GM12878 (cell line): ENCODE measurements at regions not wholly inside any gene's neighbourhood (a gene's known extent, or its start where the extent isn't known, plus 50 kb on each side); places are given as distances from the start of the nearest gene placed in this dataset.

Experiments used
- ATAC-seq: fragments of 200-7000 bp; cut with Tn5 transposase; 3 replicates; pipeline ENCODE4 v1.9.1; 2020; ENCODE audit warnings: mild to moderate bottlenecking, moderate library complexity
- BruUV-seq: library from RNA; stranded (reverse); fragments of 400-500 nt; replicated peaks from 2 replicates; lab custom pipeline; 2021; lab: Mats Ljungman, UMichigan
- CTCF ChIA-PET: fragments of 300-600 bp; sonication (Branson Sonifier 250); formaldehyde crosslinking; extraction: SDS; loops from one replicate; lab custom pipeline; 2021; ENCODE audit warnings: inconsistent platforms; lab: Yijun Ruan, JAX
- POLR2A ChIA-PET: fragments of 350-600 bp; formaldehyde crosslinking; extraction: SDS; loops from one replicate; lab custom pipeline; 2021; ENCODE audit warnings: inconsistent platforms; lab: Charles Lee
- RAD21 ChIA-PET: fragments of 300-600 bp; sonication (Branson Sonifier 250); formaldehyde crosslinking; loops from one replicate; lab custom pipeline; 2023; ENCODE audit warnings: antibody characterized with exemption; ENCODE audit not compliant: unreplicated experiment; lab: Charles Lee
- SMC1A ChIA-PET: fragments of 300-600 bp; sonication (Branson Sonifier 250); formaldehyde crosslinking; loops from one replicate; lab custom pipeline; 2023; ENCODE audit not compliant: unreplicated experiment, uncharacterized antibody; lab: Charles Lee
- DNase-seq: peaks from one replicate; pipeline ENCODE4 v3.0.0-alpha.2; 2011; ENCODE audit warnings: low read depth, low spot score
- FAIRE-seq: peaks from 3 replicates; lab custom pipeline; 2011; peaks lifted over from hg19 to GRCh38; lab: Jason Lieb, UNC
- H2AFZ ChIP-seq: 2 replicates; pipeline ENCODE4 v1.6.0; 2011; ENCODE audit warnings: low read depth, low read length, control low read depth; ENCODE audit not compliant: control insufficient read depth
- H3K27ac ChIP-seq: 2 replicates; pipeline ENCODE4 v1.5.1; 2011; ENCODE audit warnings: control low read depth; ENCODE audit not compliant: control insufficient read depth, insufficient read depth
- H3K27me3 ChIP-seq, 2 experiments: replicated peaks in 1 of 2; 2 replicates each; pipeline versions ENCODE4 v1.6.0 to v1.6.1; 2011; ENCODE audit warnings: low read length in 1 of 2; ENCODE audit not compliant: control insufficient read depth in 2 of 2, insufficient read depth in 2 of 2
- H3K36me3 ChIP-seq, 2 experiments: 2 replicates each; pipeline ENCODE4 v1.5.1; 2011; ENCODE audit warnings: low read length in 1 of 2; ENCODE audit not compliant: control insufficient read depth in 2 of 2, insufficient read depth in 2 of 2
- H3K4me1 ChIP-seq: 2 replicates; pipeline ENCODE4 v1.6.1; 2011; ENCODE audit warnings: mild to moderate bottlenecking, low read length, moderate library complexity, mixed read lengths; ENCODE audit not compliant: control insufficient read depth, insufficient read depth
- H3K4me2 ChIP-seq: 2 replicates; pipeline ENCODE4 v1.6.0; 2011; ENCODE audit warnings: control low read depth; ENCODE audit not compliant: control insufficient read depth, insufficient read depth
- H3K4me3 ChIP-seq: fragments of 200-600 bp; sonication (generic); 2 replicates; pipeline ENCODE4 v1.5.1; 2016
- H3K79me2 ChIP-seq: 2 replicates; pipeline ENCODE4 v1.6.0; 2011; ENCODE audit warnings: low read length; ENCODE audit not compliant: control insufficient read depth, insufficient read depth
- H3K9ac ChIP-seq: 2 replicates; pipeline ENCODE4 v1.8.0; 2011; ENCODE audit warnings: low read length, control low read depth, mixed read lengths; ENCODE audit not compliant: control insufficient read depth, insufficient read depth
- H3K9me3 ChIP-seq: replicated peaks from 3 replicates; pipeline ENCODE4 v1.5.1; 2011; ENCODE audit warnings: mild to moderate bottlenecking, low read length; ENCODE audit not compliant: control insufficient read depth, insufficient read depth
- H4K20me1 ChIP-seq: 2 replicates; pipeline ENCODE4 v1.6.0; 2011; ENCODE audit not compliant: control insufficient read depth, insufficient read depth
- CBFB ChIP-seq: IDR thresholded peaks from 2 replicates; pipeline ENCODE4 v1.6.1; 2016; ENCODE audit warnings: antibody characterized with exemption, low read depth
- GATAD2B ChIP-seq: fragments of 450-650 bp; conservative IDR thresholded peaks from 2 replicates; pipeline ENCODE4 v1.6.1; 2017; ENCODE audit warnings: low read depth, mild to moderate bottlenecking, moderate library complexity
- IRF4 ChIP-seq: IDR thresholded peaks from 2 replicates; pipeline ENCODE4 v1.6.1; 2011; ENCODE audit warnings: low read depth, low read length
- JUND ChIP-seq: IDR thresholded peaks from 2 replicates; pipeline ENCODE4 v1.6.1; 2012; ENCODE audit warnings: low read depth, mild to moderate bottlenecking, low read length, improper control_type of control experiment, moderate library complexity
- LARP7 ChIP-seq: fragments of 450-650 bp; IDR thresholded peaks from 2 replicates; pipeline ENCODE4 v1.6.1; 2017; ENCODE audit warnings: mild to moderate bottlenecking
- MEF2A ChIP-seq: IDR thresholded peaks from 2 replicates; pipeline ENCODE4 v1.6.1; 2011; ENCODE audit warnings: low read depth, mild to moderate bottlenecking, low read length, moderate library complexity; ENCODE audit not compliant: insufficient read depth
- MYB ChIP-seq: fragments of 150-350 bp; IDR thresholded peaks from 2 replicates; pipeline ENCODE4 v1.6.1; 2014; ENCODE audit warnings: mild to moderate bottlenecking, low read depth, low read length, borderline replicate concordance
- NFYB ChIP-seq: IDR thresholded peaks from 2 replicates; pipeline ENCODE4 v1.6.1; 2011; ENCODE audit warnings: low read depth, mild to moderate bottlenecking, low read length, improper control_type of control experiment, moderate library complexity; ENCODE audit not compliant: insufficient read depth
- NKRF ChIP-seq: fragments of 450-650 bp; conservative IDR thresholded peaks from 2 replicates; pipeline ENCODE4 v1.6.1; 2017; ENCODE audit warnings: mild to moderate bottlenecking, moderate library complexity
- NR2F1 ChIP-seq: fragments of 450-650 bp; conservative IDR thresholded peaks from 2 replicates; pipeline ENCODE4 v1.6.1; 2017; ENCODE audit warnings: mild to moderate bottlenecking
- RBBP5 ChIP-seq: fragments of 200-600 bp; sonication (generic); conservative IDR thresholded peaks from 2 replicates; pipeline ENCODE4 v1.6.1; 2016
- SUZ12 ChIP-seq: fragments of 200-600 bp; sonication (generic); IDR thresholded peaks from one replicate; pipeline ENCODE4 v1.6.1; 2018; ENCODE audit warnings: antibody characterized with exemption, mild to moderate bottlenecking; ENCODE audit not compliant: unreplicated experiment
- YY1 ChIP-seq: IDR thresholded peaks from 2 replicates; pipeline ENCODE4 v1.6.1; 2011; ENCODE audit warnings: low read depth, mild to moderate bottlenecking, low read length
- ZNF384 ChIP-seq: IDR thresholded peaks from 2 replicates; pipeline ENCODE4 v1.6.1; 2012; ENCODE audit warnings: low read depth, mild to moderate bottlenecking, low read length, improper control_type of control experiment, borderline replicate concordance
- WGBS: methylation state at CpG from one replicate; pipeline ENCODE4 v1.1.6; 2016; ENCODE audit warnings: low lambda C conversion rate; ENCODE audit not compliant: insufficient replicate concordance, insufficient coverage; ENCODE audit errors: missing lambda C conversion rate; 5-methylcytosine and 5-hydroxymethylcytosine counted together
- in situ Hi-C: fragments of 300-500 bp; cut with MboI; formaldehyde crosslinking; loops from 9 replicates; pipeline ENCODE4 v1.14.3; 2018; ENCODE audit warnings: mixed read lengths
- intact Hi-C: fragments of 100-400 bp; cut with micrococcal nuclease; formaldehyde crosslinking; loops from one replicate; pipeline ENCODE4 v1.14.2; 2022; ENCODE audit not compliant: unreplicated experiment
- TF ChIP-seq, protein P1 (sequence below): fragments of 450-650 bp; IDR thresholded peaks from 2 replicates; pipeline ENCODE4 v1.6.1; 2016; ENCODE audit warnings: mild to moderate bottlenecking

DNA sequence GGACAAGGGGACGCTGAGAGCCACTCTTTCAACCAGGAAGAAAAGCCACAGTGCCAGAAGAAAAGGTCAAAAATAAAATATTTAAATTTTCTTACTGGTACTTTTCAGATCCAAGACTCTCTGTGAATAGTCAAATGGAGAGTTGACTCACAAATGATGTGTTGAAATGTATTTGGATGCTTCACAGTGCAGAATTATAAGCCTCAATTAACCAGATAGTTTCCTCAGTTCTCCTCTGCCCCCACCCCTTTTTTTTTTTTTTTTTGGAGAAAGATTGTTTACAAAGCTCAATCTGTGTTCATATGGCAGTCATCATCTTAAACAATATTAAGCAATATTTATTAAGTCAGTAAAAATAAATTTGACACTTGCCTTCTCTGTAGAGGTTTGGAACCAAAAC lies 470.8 kb downstream of the FGF9 start:
- H3K4me1 ChIP-seq: no peaks in the 10 kb centered on the region
- intact Hi-C loops (no loop called here), in situ Hi-C loops (no loop called here)
- CTCF ChIA-PET: no interaction called here
- 14% methylated on average over 1 of the region's 1 CpG for WGBS
- no peak overlapping the region for H3K27ac ChIP-seq
- SMC1A ChIA-PET: no interaction called here
- no peaks in the 10 kb centered on the region for H3K79me2 ChIP-seq
- no peaks in the 10 kb centered on the region for H3K9me3 ChIP-seq
- POLR2A ChIA-PET: no interaction called here
- no peak for DNase-seq
- no peak for ATAC-seq
- H3K9ac ChIP-seq: no peak overlapping the region
- no peak for FAIRE-seq
- BruUV-seq: no TSS peak
- TF ChIP-seq NKRF (no peak), NR2F1 (no peak), LARP7 (no peak), MYB (no peak), JUND (no peak), MEF2A (no peak), RBBP5 (no peak), IRF4 (no peak), YY1 (no peak), ZNF384 (no peak), GATAD2B (no peak), NFYB (no peak), SUZ12 (no peak), CBFB (no peak)
- TF ChIP-seq, protein P1, sequence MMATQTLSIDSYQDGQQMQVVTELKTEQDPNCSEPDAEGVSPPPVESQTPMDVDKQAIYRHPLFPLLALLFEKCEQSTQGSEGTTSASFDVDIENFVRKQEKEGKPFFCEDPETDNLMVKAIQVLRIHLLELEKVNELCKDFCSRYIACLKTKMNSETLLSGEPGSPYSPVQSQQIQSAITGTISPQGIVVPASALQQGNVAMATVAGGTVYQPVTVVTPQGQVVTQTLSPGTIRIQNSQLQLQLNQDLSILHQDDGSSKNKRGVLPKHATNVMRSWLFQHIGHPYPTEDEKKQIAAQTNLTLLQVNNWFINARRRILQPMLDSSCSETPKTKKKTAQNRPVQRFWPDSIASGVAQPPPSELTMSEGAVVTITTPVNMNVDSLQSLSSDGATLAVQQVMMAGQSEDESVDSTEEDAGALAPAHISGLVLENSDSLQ: no peak
- H4K20me1 ChIP-seq: no peaks in the 10 kb centered on the region
- no peak overlapping the region for H3K4me2 ChIP-seq
- no peak overlapping the region for H3K4me3 ChIP-seq
- H2AFZ ChIP-seq: no peak overlapping the region
- no peaks in the 10 kb centered on the region for H3K36me3 ChIP-seq
- H3K27me3 ChIP-seq: no peaks in the 10 kb centered on the region
- RAD21 ChIA-PET: no interaction called here
